GM10248 (cell line): ENCODE measurements at regions not wholly inside any gene's neighbourhood (a gene's known extent, or its start where the extent isn't known, plus 50 kb on each side); places are given as distances from the start of the nearest gene placed in this dataset.

Experiments used
- CTCF ChIA-PET: fragments of 300-600 bp; sonication (Branson Sonifier 250); formaldehyde crosslinking; extraction: SDS; loops from one replicate; lab custom pipeline; 2021; ENCODE audit warnings: antibody characterized with exemption; lab: Yijun Ruan, JAX
- POLR2A ChIA-PET: fragments of 350-650 bp; sonication (Branson Sonifier 250); formaldehyde crosslinking; extraction: SDS; loops from one replicate; lab custom pipeline; 2020; ENCODE audit warnings: antibody characterized with exemption; lab: Yijun Ruan, JAX
- DNase-seq: peaks from one replicate; pipeline ENCODE4 v3.0.0; 2012; ENCODE audit errors: extremely low spot score
- CTCF ChIP-seq: IDR thresholded peaks from 2 replicates; pipeline ENCODE4 v1.5.1; 2012; ENCODE audit warnings: mild to moderate bottlenecking, low read depth; ENCODE audit errors: extremely low read depth, missing control alignments, control extremely low read depth

- no peak for DNase-seq
- ChIA-PET POLR2A (no interaction called here), CTCF (no interaction called here)
- TF ChIP-seq CTCF, result no peak
Observed at GRCh38 chr14:54226103-54226502, 170.7 kb upstream of the CDKN3 start.

GRCh38 chr14:54226558-54226957 lies 170.2 kb upstream of the CDKN3 start:
- TF ChIP-seq CTCF, result no peak
- DNase-seq, result no peak
- ChIA-PET CTCF (no interaction called here), POLR2A (no interaction called here)

- DNase-seq, result no peak
- POLR2A ChIA-PET, result no interaction called here
- CTCF ChIA-PET, result no interaction called here
- TF ChIP-seq CTCF, result no peak
Observed at GRCh38 chr14:54229136-54229535, 167.7 kb upstream of the CDKN3 start.

- TF ChIP-seq CTCF, result no peak
- POLR2A ChIA-PET, result no interaction called here
- no peak for DNase-seq
- CTCF ChIA-PET, result interaction anchor here (1.5 kb wide), 1 partner anchor 56 kb away, joined by 4 read pairs; no protein-coding TSS in a partner anchor
Observed at GRCh38 chr14:54230645-54231044, 166.2 kb upstream of the CDKN3 start.

GRCh38 chr14:54232735-54233134 lies 164.1 kb upstream of the CDKN3 start:
- POLR2A ChIA-PET, result no interaction called here
- TF ChIP-seq CTCF, result no peak
- CTCF ChIA-PET, result interaction anchor here (1.0 kb wide), 1 partner anchor 13 kb away, joined by 3 read pairs; no protein-coding TSS in a partner anchor
- DNase-seq, result no peak

- no peak for DNase-seq
- POLR2A ChIA-PET, result no interaction called here
- CTCF ChIA-PET, result interaction anchor here (0.9 to 2.1 kb wide), 2 partner anchors 22 to 106 kb away, joined by 3 to 8 read pairs; no protein-coding TSS in a partner anchor
- no peak for TF ChIP-seq CTCF
Observed at GRCh38 chr14:54241517-54241916, 155.3 kb upstream of the CDKN3 start.
